Naive thymus-derived CD8-positive, alpha-beta T cell (primary cell): ENCODE measurements at regions not wholly inside any gene's neighbourhood (a gene's known extent, or its start where the extent isn't known, plus 50 kb on each side); places are given as distances from the start of the nearest gene placed in this dataset.
A peak's percentile ranks its signal among the peaks of the same experiment; 100 is the strongest.
"Not testable (repeated sequence)": the region's sequence is repeated elsewhere in the genome, so short reads cannot be mapped to it uniquely, and the experiment has no call there.

ENCODE experiments used
- ATAC-seq, 2 donors: fragments of 150-1000 bp; cut with Tn5 transposase in 1 of 2; sonication (Bioruptor Pico), chemical (Tn5 transposase) in 1 of 2; 1 replicate in 1 of 2; 2 replicates in 1 of 2; pipeline ENCODE4 v1.10.0; 2021; ENCODE audit warnings: mild to moderate bottlenecking in 2 of 2, moderate library complexity in 2 of 2
- POLR2A ChIA-PET: fragments of 350-600 bp; sonication (Branson Sonifier 250); formaldehyde crosslinking; loops from one replicate; lab custom pipeline; 2021; ENCODE audit warnings: antibody characterized with exemption; lab: Charles Lee
- DNase-seq, 10 donors: peaks; one replicate each; pipeline versions ENCODE4 v3.0.0 to v3.0.0-alpha.2; 2020 to 2022
- H3K27ac Mint-ChIP-seq, 10 donors: one replicate each; pipeline ENCODE4 v1.8.0; 2020 to 2022; ENCODE audit warnings: mild to moderate bottlenecking in 10 of 10, mixed read lengths in 10 of 10, moderate library complexity in 4 of 10, inconsistent platforms in 1 of 10
- H3K27me3 Mint-ChIP-seq, 5 donors: one replicate each; pipeline ENCODE4 v1.8.0; 2021 to 2022; ENCODE audit warnings: mixed read lengths in 5 of 5
- H3K36me3 Mint-ChIP-seq, 3 donors: one replicate each; pipeline ENCODE4 v1.8.0; 2020 to 2022; ENCODE audit warnings: mixed read lengths in 3 of 3, mild to moderate bottlenecking in 2 of 3, inconsistent platforms in 1 of 3
- H3K4me1 Mint-ChIP-seq, 4 donors: one replicate each; pipeline ENCODE4 v1.8.0; 2021 to 2022; ENCODE audit warnings: mixed read lengths in 4 of 4
- H3K4me3 Mint-ChIP-seq, 10 donors: one replicate each; pipeline ENCODE4 v1.8.0; 2020 to 2022; ENCODE audit warnings: mild to moderate bottlenecking in 10 of 10, mixed read lengths in 10 of 10, moderate library complexity in 6 of 10, inconsistent platforms in 1 of 10
- H3K9me3 Mint-ChIP-seq, 9 donors: one replicate each; pipeline ENCODE4 v1.8.0; 2020 to 2022; ENCODE audit warnings: mixed read lengths in 9 of 9, mild to moderate bottlenecking in 3 of 9, inconsistent platforms in 1 of 9, moderate library complexity in 1 of 9

GRCh38 chr20:26209171-26209941 lies 512.7 kb upstream of the ZNF337 start:
- POLR2A ChIA-PET: no interaction called here
- peak overlapping the region; percentile 61 to 89 (median 78) for H3K4me3 Mint-ChIP-seq
- ATAC-seq (peak; percentile 16 to 27), DNase-seq (peak in 8 of 10 donors; percentile 1 to 59 (median 12))
- H3K36me3 Mint-ChIP-seq: peaks cover 3 to 4% (median 4%) of the 10 kb centered on the region in 3 donors
- peak overlapping the region in 8 of 10 donors; percentile 9 to 85 (median 52) for H3K27ac Mint-ChIP-seq
- H3K9me3 Mint-ChIP-seq: peaks cover 0 to 22% (median 6%) of the 10 kb centered on the region in 9 donors
- peaks cover 4 to 31% (median 19%) of the 10 kb centered on the region in 5 donors for H3K27me3 Mint-ChIP-seq
- H3K4me1 Mint-ChIP-seq: peaks cover 6 to 19% (median 11%) of the 10 kb centered on the region in 4 donors

- DNase-seq (peak; percentile 21 to 81 (median 52)), ATAC-seq (peak; percentile 82 to 88)
- Mint-ChIP-seq H3K4me1 (peaks cover 6 to 19% (median 11%) of the 10 kb centered on the region in 4 donors), H3K36me3 (peaks cover 3 to 4% (median 3%) of the 10 kb centered on the region in 3 donors), H3K9me3 (peaks cover 0 to 13% (median 6%) of the 10 kb centered on the region in 9 donors), H3K4me3 (peak overlapping the region in 8 of 10 donors; percentile 19 to 83 (median 54)), H3K27ac (peak overlapping the region in 2 of 10 donors; percentile 44 to 88), H3K27me3 (peaks cover 4 to 31% (median 19%) of the 10 kb centered on the region in 5 donors)
- POLR2A ChIA-PET: no interaction called here
These were observed 511.8 kb upstream of the ZNF337 start for GRCh38 chr20:26208296-26209091.

- ATAC-seq: peak in 1 of 2 donors; percentile 22
- Mint-ChIP-seq H3K27ac (peak overlapping the region in 9 of 10 donors; percentile 15 to 91 (median 71)), H3K9me3 (peaks cover 0 to 12% (median 7%) of the 10 kb centered on the region in 9 donors), H3K27me3 (peaks cover 4 to 31% (median 19%) of the 10 kb centered on the region in 5 donors), H3K4me3 (peak overlapping the region; percentile 61 to 93 (median 81)), H3K4me1 (peaks cover 6 to 19% (median 10%) of the 10 kb centered on the region in 4 donors)
- POLR2A ChIA-PET, H3K36me3 Mint-ChIP-seq: not testable (repeated sequence)
- DNase-seq: peak in 7 of 10 donors; percentile 0 to 60 (median 14)
These were observed 511.3 kb upstream of the ZNF337 start for GRCh38 chr20:26207967-26208295.

- H3K36me3 Mint-ChIP-seq: peaks cover 0 to 4% (median 3%) of the 10 kb centered on the region in 3 donors
- no peak for ATAC-seq
- H3K27ac Mint-ChIP-seq: peak overlapping the region in 9 of 10 donors; percentile 15 to 91 (median 71)
- DNase-seq: no peak
- peaks cover 4 to 31% (median 19%) of the 10 kb centered on the region in 5 donors for H3K27me3 Mint-ChIP-seq
- POLR2A ChIA-PET: no interaction called here
- H3K4me1 Mint-ChIP-seq: peaks cover 6 to 19% (median 10%) of the 10 kb centered on the region in 4 donors
- H3K4me3 Mint-ChIP-seq: peak overlapping the region; percentile 61 to 93 (median 81)
- peaks cover 0 to 17% (median 8%) of the 10 kb centered on the region in 9 donors for H3K9me3 Mint-ChIP-seq
These were observed 510.7 kb upstream of the ZNF337 start for GRCh38 chr20:26207237-26207966.

- H3K9me3 Mint-ChIP-seq: peaks cover 0 to 37% (median 10%) of the 10 kb centered on the region in 9 donors
These were observed 508.7 kb upstream of the ZNF337 start for GRCh38 chr20:26205350-26205749.

GRCh38 chr20:26201026-26201425 lies 504.4 kb upstream of the ZNF337 start:
- POLR2A ChIA-PET, H3K4me3 Mint-ChIP-seq, H3K4me1 Mint-ChIP-seq, H3K27ac Mint-ChIP-seq, H3K27me3 Mint-ChIP-seq, ATAC-seq, H3K36me3 Mint-ChIP-seq: not testable (repeated sequence)
- DNase-seq: peak in 1 of 10 donors; percentile 2
- H3K9me3 Mint-ChIP-seq: peaks cover 0 to 37% (median 10%) of the 10 kb centered on the region in 9 donors

More at GRCh38 chr20:26205350-26205749, 508.7 kb upstream of the ZNF337 start:
- POLR2A ChIA-PET: no interaction called here
- Mint-ChIP-seq H3K4me3 (no peak overlapping the region), H3K36me3 (peaks cover 0 to 9% (median under 1%) of the 10 kb centered on the region in 3 donors), H3K4me1 (peaks cover 6 to 11% (median 9%) of the 10 kb centered on the region in 4 donors), H3K27ac (no peak overlapping the region), H3K27me3 (peaks cover 4 to 28% (median 15%) of the 10 kb centered on the region in 5 donors)
- no peak for DNase-seq
- ATAC-seq: no peak

- POLR2A ChIA-PET, H3K4me3 Mint-ChIP-seq, H3K27ac Mint-ChIP-seq, DNase-seq, H3K4me1 Mint-ChIP-seq, H3K9me3 Mint-ChIP-seq, ATAC-seq, H3K27me3 Mint-ChIP-seq, H3K36me3 Mint-ChIP-seq: not testable (repeated sequence)
These were observed 490.7 kb upstream of the ZNF337 start for GRCh38 chr20:26187329-26187728.

- H3K4me1 Mint-ChIP-seq, H3K4me3 Mint-ChIP-seq, H3K27ac Mint-ChIP-seq, POLR2A ChIA-PET, H3K9me3 Mint-ChIP-seq, H3K36me3 Mint-ChIP-seq, ATAC-seq, DNase-seq: not testable (repeated sequence)
- peaks cover 0 to 12% (median 0%) of the 10 kb centered on the region in 5 donors for H3K27me3 Mint-ChIP-seq
These were observed 487.1 kb upstream of the ZNF337 start for GRCh38 chr20:26183720-26184119.

GRCh38 chr20:26181364-26181763 lies 484.7 kb upstream of the ZNF337 start:
- H3K36me3 Mint-ChIP-seq, DNase-seq, H3K4me3 Mint-ChIP-seq, ATAC-seq, H3K9me3 Mint-ChIP-seq, H3K4me1 Mint-ChIP-seq, POLR2A ChIA-PET, H3K27ac Mint-ChIP-seq: not testable (repeated sequence)
- peaks cover 0 to 12% (median 0%) of the 10 kb centered on the region in 5 donors for H3K27me3 Mint-ChIP-seq

GRCh38 chr20:26171875-26172274 lies 475.2 kb upstream of the ZNF337 start:
- H3K27ac Mint-ChIP-seq, H3K9me3 Mint-ChIP-seq, H3K36me3 Mint-ChIP-seq, ATAC-seq, H3K4me1 Mint-ChIP-seq, POLR2A ChIA-PET, DNase-seq, H3K27me3 Mint-ChIP-seq, H3K4me3 Mint-ChIP-seq: not testable (repeated sequence)

- POLR2A ChIA-PET: no interaction called here
- no peaks in the 10 kb centered on the region for H3K4me1 Mint-ChIP-seq
- ATAC-seq: no peak
- no peak overlapping the region for H3K4me3 Mint-ChIP-seq
- DNase-seq: no peak
- no peak overlapping the region for H3K27ac Mint-ChIP-seq
- H3K9me3 Mint-ChIP-seq: no peaks in the 10 kb centered on the region
- no peaks in the 10 kb centered on the region for H3K36me3 Mint-ChIP-seq
- H3K27me3 Mint-ChIP-seq: peaks cover 0 to 7% (median 0%) of the 10 kb centered on the region in 5 donors
These were observed 472.9 kb upstream of the ZNF337 start for GRCh38 chr20:26169506-26169905.

GRCh38 chr20:26167499-26167898 lies 470.8 kb upstream of the ZNF337 start:
- Mint-ChIP-seq H3K36me3 (no peaks in the 10 kb centered on the region), H3K4me3 (no peak overlapping the region), H3K9me3 (no peaks in the 10 kb centered on the region), H3K27ac (no peak overlapping the region), H3K4me1 (no peaks in the 10 kb centered on the region), H3K27me3 (peaks cover 0 to 7% (median 3%) of the 10 kb centered on the region in 5 donors)
- no peak for DNase-seq
- POLR2A ChIA-PET: no interaction called here
- no peak for ATAC-seq
